Vagina (tissue), 2 donors: ENCODE measurements at regions not wholly inside any gene's neighbourhood (a gene's known extent, or its start where the extent isn't known, plus 50 kb on each side); places are given as distances from the start of the nearest gene placed in this dataset.

Experiments used
- DNase-seq, 2 donors: peaks; one replicate each; pipeline ENCODE4 v3.0.0-alpha.2; 2017; ENCODE audit errors: extremely low spot score in 2 of 2
- H3K27ac ChIP-seq: fragments of 200-600 bp; sonication (generic); one replicate; pipeline ENCODE4 v1.5.1; 2019
- H3K27me3 ChIP-seq: fragments of 200-600 bp; sonication (generic); one replicate; pipeline ENCODE4 v1.5.1; 2019
- H3K36me3 ChIP-seq, 2 donors: fragments of 200-600 bp; sonication (generic); one replicate each; pipeline ENCODE4 v1.5.1; 2017 to 2019
- H3K4me1 ChIP-seq: fragments of 200-600 bp; sonication (generic); one replicate; pipeline ENCODE4 v1.5.1; 2019
- H3K4me3 ChIP-seq, 2 donors: fragments of 200-600 bp; sonication (generic); 1 replicate in 1 of 2; 2 replicates in 1 of 2; pipeline ENCODE4 v1.5.1; 2016 to 2019
- H3K9me3 ChIP-seq: fragments of 200-600 bp; sonication (generic); one replicate; pipeline ENCODE4 v1.5.1; 2019
- POLR2A ChIP-seq, 2 donors: fragments of 450-650 bp; IDR thresholded peaks; one replicate each; pipeline ENCODE4 v1.6.1; 2017; ENCODE audit warnings: antibody characterized with exemption in 2 of 2, mild to moderate bottlenecking in 2 of 2, moderate library complexity in 2 of 2
- POLR2AphosphoS5 ChIP-seq, 2 donors: sonication (generic); formaldehyde crosslinking; IDR thresholded peaks; one replicate each; pipeline ENCODE4 v1.9.0; 2017; ENCODE audit warnings: antibody characterized with exemption in 2 of 2, mild to moderate bottlenecking in 2 of 2, low read depth in 1 of 2; ENCODE audit not compliant: insufficient read depth in 1 of 2
- intact Hi-C: fragments of 100-400 bp; cut with DNase I; formaldehyde crosslinking; loops from one replicate; pipeline ENCODE4 v1.15.1; 2023
- TF ChIP-seq, protein P1 (sequence below), 3 experiments: fragments of 450-650 bp in 2 of 3; fragments of 200-600 bp in 1 of 3; sonication (generic) in 1 of 3; IDR thresholded peaks; one replicate each; pipeline ENCODE4 v1.5.1; 2017 to 2019; ENCODE audit warnings: antibody characterized with exemption in 3 of 3, mild to moderate bottlenecking in 2 of 3, moderate library complexity in 2 of 3

DNA sequence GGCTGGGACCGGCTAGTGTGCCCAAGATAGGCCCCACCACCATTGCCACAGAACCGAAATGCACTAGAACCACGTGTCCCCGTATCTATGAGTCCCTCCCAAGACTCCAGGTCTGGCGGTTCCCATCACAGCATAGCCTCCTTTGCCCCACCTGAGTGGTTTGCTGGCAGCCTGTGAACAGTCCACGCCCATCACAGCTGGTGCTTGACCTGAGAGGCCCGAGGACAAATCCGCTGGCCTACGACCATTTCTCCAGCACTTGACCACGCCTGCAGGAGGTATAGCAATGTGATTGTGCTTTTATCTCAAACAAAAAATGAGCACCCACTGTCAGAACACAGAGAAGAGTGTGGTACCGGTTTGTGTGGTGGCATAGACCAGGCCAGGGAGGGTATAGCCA, 736.7 kb upstream of the GBE1 start:
- Histone ChIP-seq H3K27ac (no peak overlapping the region), H3K4me1 (no peaks in the 10 kb centered on the region), H3K9me3 (no peaks in the 10 kb centered on the region), H3K27me3 (no peaks in the 10 kb centered on the region), H3K4me3 (no peak overlapping the region), H3K36me3 (no peaks in the 10 kb centered on the region)
- TF ChIP-seq, protein P1, sequence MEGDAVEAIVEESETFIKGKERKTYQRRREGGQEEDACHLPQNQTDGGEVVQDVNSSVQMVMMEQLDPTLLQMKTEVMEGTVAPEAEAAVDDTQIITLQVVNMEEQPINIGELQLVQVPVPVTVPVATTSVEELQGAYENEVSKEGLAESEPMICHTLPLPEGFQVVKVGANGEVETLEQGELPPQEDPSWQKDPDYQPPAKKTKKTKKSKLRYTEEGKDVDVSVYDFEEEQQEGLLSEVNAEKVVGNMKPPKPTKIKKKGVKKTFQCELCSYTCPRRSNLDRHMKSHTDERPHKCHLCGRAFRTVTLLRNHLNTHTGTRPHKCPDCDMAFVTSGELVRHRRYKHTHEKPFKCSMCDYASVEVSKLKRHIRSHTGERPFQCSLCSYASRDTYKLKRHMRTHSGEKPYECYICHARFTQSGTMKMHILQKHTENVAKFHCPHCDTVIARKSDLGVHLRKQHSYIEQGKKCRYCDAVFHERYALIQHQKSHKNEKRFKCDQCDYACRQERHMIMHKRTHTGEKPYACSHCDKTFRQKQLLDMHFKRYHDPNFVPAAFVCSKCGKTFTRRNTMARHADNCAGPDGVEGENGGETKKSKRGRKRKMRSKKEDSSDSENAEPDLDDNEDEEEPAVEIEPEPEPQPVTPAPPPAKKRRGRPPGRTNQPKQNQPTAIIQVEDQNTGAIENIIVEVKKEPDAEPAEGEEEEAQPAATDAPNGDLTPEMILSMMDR (IDR thresholded peaks at IDR 0.05): no peak
- TF ChIP-seq POLR2AphosphoS5 (IDR thresholded peaks at IDR 0.05; ENCODE audit: insufficient read depth in 1 of 2, low read depth in 1 of 2) (no peak), POLR2A (IDR thresholded peaks at IDR 0.05) (no peak)
- DNase-seq: no peak
- intact Hi-C loops: no loop called here

DNA sequence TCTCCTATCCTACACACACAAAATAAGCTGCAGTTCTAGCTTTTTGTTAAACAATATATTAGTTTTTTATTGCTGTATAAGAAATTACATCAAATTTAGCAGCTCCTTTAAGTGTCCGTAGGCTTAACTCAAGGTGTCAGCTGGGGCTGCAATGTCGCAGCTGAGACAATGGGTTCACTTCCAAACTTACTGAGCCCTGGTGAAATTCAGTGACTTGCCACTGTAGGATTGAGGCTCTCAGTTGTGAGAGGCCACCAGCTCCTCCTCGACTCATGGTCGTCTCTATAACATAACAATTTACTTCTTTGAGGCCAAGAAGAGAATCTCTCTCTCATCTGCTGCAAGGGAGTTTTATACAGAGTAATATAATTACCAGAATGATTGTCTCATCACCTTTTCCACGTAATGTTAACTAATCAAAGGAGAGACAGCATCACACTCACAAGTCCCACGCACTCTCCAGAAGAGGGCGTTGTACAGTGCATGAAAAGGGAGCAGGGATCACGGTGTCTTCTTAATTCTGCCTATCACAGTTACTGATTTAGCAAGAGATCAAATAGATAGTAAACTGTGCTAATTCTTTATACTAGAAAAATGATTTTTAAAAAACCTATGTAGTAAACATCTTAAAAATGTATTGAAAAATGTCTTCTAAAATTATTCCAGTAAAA, 735.6 kb upstream of the GBE1 start:
- intact Hi-C loops: no loop called here
- H3K4me3 ChIP-seq: no peak overlapping the region
- no peaks in the 10 kb centered on the region for H3K36me3 ChIP-seq
- no peak overlapping the region for H3K27ac ChIP-seq
- no peak for DNase-seq
- no peaks in the 10 kb centered on the region for H3K9me3 ChIP-seq
- TF ChIP-seq POLR2AphosphoS5 (IDR thresholded peaks at IDR 0.05; ENCODE audit: insufficient read depth in 1 of 2, low read depth in 1 of 2): no peak
- TF ChIP-seq, protein P1 (IDR thresholded peaks at IDR 0.05): no peak
- TF ChIP-seq POLR2A (IDR thresholded peaks at IDR 0.05): no peak
- H3K4me1 ChIP-seq: no peaks in the 10 kb centered on the region
- no peaks in the 10 kb centered on the region for H3K27me3 ChIP-seq

DNA sequence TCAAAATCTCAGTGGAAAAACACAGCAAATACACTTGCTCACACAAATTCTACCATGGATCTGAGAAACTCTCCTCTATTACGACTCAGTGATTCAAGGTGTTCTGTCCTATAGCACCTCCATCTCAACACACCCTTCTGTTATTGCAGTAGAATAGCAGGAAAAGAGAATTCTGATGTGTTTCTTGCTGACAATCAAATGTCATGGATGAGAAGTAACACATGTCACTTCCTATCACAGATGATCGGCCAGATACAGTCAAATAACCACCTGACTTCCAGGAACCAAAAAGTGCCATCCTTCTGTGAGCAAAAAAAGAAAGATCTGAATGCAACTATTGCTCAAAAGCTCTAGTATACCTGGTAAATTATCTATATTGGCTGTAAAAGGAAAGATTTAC, 734.2 kb upstream of the GBE1 start:
- no peaks in the 10 kb centered on the region for H3K4me1 ChIP-seq
- intact Hi-C loops: no loop called here
- H3K27ac ChIP-seq: no peak overlapping the region

DNA sequence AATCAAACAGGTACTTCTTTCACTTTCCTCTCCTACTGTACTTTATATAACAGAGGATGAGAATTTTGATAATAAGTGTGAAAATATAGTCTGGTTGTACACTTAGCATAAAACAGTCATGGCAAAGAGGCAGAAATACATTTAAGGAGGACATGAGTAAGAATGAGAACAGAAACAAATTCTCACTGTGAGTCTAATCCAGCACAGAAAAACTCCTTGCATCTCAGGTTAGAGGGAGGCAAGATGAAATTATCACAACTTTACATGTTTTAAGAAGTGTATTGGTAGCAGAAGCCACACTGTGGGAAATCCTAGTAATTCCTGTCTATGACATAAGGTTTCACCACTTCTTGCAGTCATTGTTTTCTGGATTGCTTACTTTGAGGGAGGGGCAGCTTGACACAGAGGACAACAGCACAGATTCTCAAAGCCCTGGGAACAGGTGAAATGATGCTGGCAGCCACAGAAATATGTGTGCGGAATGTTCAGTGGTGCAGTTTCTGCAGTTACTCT, 733.6 kb upstream of the GBE1 start:
- Histone ChIP-seq H3K27ac (no peak overlapping the region), H3K4me1 (no peaks in the 10 kb centered on the region), H3K27me3 (no peaks in the 10 kb centered on the region), H3K9me3 (no peaks in the 10 kb centered on the region), H3K36me3 (no peaks in the 10 kb centered on the region), H3K4me3 (no peak overlapping the region)
- intact Hi-C loops: no loop called here
- TF ChIP-seq, protein P1 (IDR thresholded peaks at IDR 0.05): no peak
- DNase-seq: no peak

More for the DNA sequence above, 734.2 kb upstream of the GBE1 start:
- TF ChIP-seq, protein P1 (IDR thresholded peaks at IDR 0.05): no peak
- TF ChIP-seq POLR2AphosphoS5 (IDR thresholded peaks at IDR 0.05; ENCODE audit: insufficient read depth in 1 of 2, low read depth in 1 of 2) (no peak), POLR2A (IDR thresholded peaks at IDR 0.05) (no peak)
- Histone ChIP-seq H3K4me3 (no peak overlapping the region), H3K36me3 (no peaks in the 10 kb centered on the region), H3K9me3 (no peaks in the 10 kb centered on the region), H3K27me3 (no peaks in the 10 kb centered on the region)
- no peak for DNase-seq

DNA sequence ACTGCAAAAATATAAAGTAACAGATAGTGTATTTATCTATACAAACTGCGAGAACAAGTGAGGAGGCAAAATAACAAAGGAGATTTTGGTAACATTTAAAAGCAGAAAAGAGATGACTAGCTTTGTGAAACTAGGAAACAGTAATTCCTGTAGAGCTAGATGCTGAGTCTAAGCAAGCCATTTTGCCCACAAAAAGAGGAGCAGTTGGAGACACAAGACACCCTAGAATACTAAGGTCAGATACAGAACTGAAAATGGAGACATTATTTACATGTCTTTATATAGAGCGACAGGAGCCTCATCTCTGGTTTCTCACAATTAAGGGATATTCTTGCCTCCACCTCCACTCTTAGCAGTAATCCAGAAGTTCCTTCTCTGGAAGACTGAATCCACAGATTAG, 732.4 kb upstream of the GBE1 start:
- H3K36me3 ChIP-seq: no peaks in the 10 kb centered on the region
- no peak overlapping the region for H3K27ac ChIP-seq
- TF ChIP-seq POLR2A (IDR thresholded peaks at IDR 0.05): no peak
- TF ChIP-seq POLR2AphosphoS5 (IDR thresholded peaks at IDR 0.05; ENCODE audit: insufficient read depth in 1 of 2, low read depth in 1 of 2): no peak
- TF ChIP-seq, protein P1 (IDR thresholded peaks at IDR 0.05): no peak
- no peaks in the 10 kb centered on the region for H3K9me3 ChIP-seq
- DNase-seq: no peak
- no peak overlapping the region for H3K4me3 ChIP-seq
- no peaks in the 10 kb centered on the region for H3K4me1 ChIP-seq
- H3K27me3 ChIP-seq: no peaks in the 10 kb centered on the region
- intact Hi-C loops: no loop called here
